DMS153 treated with DMSO at 0.1 percent for 48 hours (cell line): ENCODE measurements at regions not wholly inside any gene's neighbourhood (a gene's known extent, or its start where the extent isn't known, plus 50 kb on each side); places are given as distances from the start of the nearest gene placed in this dataset.
"Not testable (repeated sequence)": the region's sequence is repeated elsewhere in the genome, so short reads cannot be mapped to it uniquely, and the experiment has no call there.

Source experiments
- DNase-seq: peaks from one replicate; lab custom pipeline; 2025; ENCODE audit not compliant: unreplicated experiment; lab: John Stamatoyannopoulos, UW

- no peak for DNase-seq
These were observed 105.7 kb upstream of the GATB start for GRCh38 chr4:151866592-151866918.

GRCh38 chr4:151865744-151866591 is 105.2 kb upstream of the GATB start:
- DNase-seq: no peak

GRCh38 chr4:151865312-151865711 is 104.5 kb upstream of the GATB start:
- no peak for DNase-seq

GRCh38 chr4:151864068-151864467 is 103.3 kb upstream of the GATB start:
- DNase-seq: no peak

- no peak for DNase-seq
These were observed 102.0 kb upstream of the GATB start for GRCh38 chr4:151862766-151863165.

GRCh38 chr4:151860561-151861093 is 99.8 kb upstream of the GATB start:
- DNase-seq: no peak

GRCh38 chr4:151859641-151860040 is 98.8 kb upstream of the GATB start:
- no peak for DNase-seq

GRCh38 chr4:151858356-151858755 is 97.5 kb upstream of the GATB start:
- DNase-seq: no peak

- no peak for DNase-seq
These were observed 96.6 kb upstream of the GATB start for GRCh38 chr4:151857368-151857767.

- no peak for DNase-seq
These were observed 94.9 kb upstream of the GATB start for GRCh38 chr4:151855747-151856146.

GRCh38 chr4:151854731-151855130 is 93.9 kb upstream of the GATB start:
- DNase-seq: no peak

GRCh38 chr4:151853034-151853433 is 92.2 kb upstream of the GATB start:
- DNase-seq: no peak

GRCh38 chr4:151852202-151852601 is 91.4 kb upstream of the GATB start:
- no peak for DNase-seq

GRCh38 chr4:151851354-151851753 is 90.5 kb upstream of the GATB start:
- no peak for DNase-seq

- no peak for DNase-seq
These were observed 90.0 kb upstream of the GATB start for GRCh38 chr4:151850791-151851213.

- not testable (repeated sequence) for DNase-seq
These were observed 84.7 kb upstream of the GATB start for GRCh38 chr4:151845551-151845950.

- DNase-seq: no peak
These were observed 81.7 kb upstream of the GATB start for GRCh38 chr4:151842430-151843079.

- DNase-seq: no peak
These were observed 80.3 kb upstream of the GATB start for GRCh38 chr4:151841107-151841506.

- DNase-seq: no peak
These were observed 74.7 kb upstream of the GATB start for GRCh38 chr4:151835467-151835866.

- DNase-seq: no peak
These were observed 72.4 kb upstream of the GATB start for GRCh38 chr4:151833174-151833573.

GRCh38 chr4:151831526-151831925 is 70.7 kb upstream of the GATB start:
- no peak for DNase-seq

- no peak for DNase-seq
These were observed 69.4 kb upstream of the GATB start for GRCh38 chr4:151830168-151830567.
